OCI-LY3 (cell line): ENCODE measurements at regions not wholly inside any gene's neighbourhood (a gene's known extent, or its start where the extent isn't known, plus 50 kb on each side); places are given as distances from the start of the nearest gene placed in this dataset.

ENCODE experiments used
- H2AFZ ChIP-seq: fragments of 200-600, 300-600 bp; shearing (Covaris generic); 2 replicates; pipeline ENCODE4 v1.6.0; 2014; ENCODE audit warnings: antibody characterized with exemption, low read depth, low read length
- H3K27ac ChIP-seq: fragments of 200-600, 300-600 bp; sonication (generic); 2 replicates; pipeline ENCODE4 v1.5.1; 2014; ENCODE audit warnings: mild to moderate bottlenecking, low read length, moderate library complexity, mixed read lengths
- H3K27me3 ChIP-seq: fragments of 200-600, 300-600 bp; sonication (generic); 2 replicates; pipeline ENCODE4 v1.6.1; 2014; ENCODE audit warnings: low read depth, low read length, mixed read lengths
- H3K36me3 ChIP-seq: fragments of 200-600, 300-600 bp; sonication (generic); replicated peaks from 2 replicates; pipeline ENCODE3; 2014; ENCODE audit warnings: low read depth, low read length, mixed read lengths
- H3K4me1 ChIP-seq: fragments of 300-600, 200-600 bp; sonication (generic); 2 replicates; pipeline ENCODE4 v1.6.1; 2014; ENCODE audit warnings: low read length, mixed read lengths
- H3K4me2 ChIP-seq: fragments of 200-600, 300-600 bp; sonication (generic); 2 replicates; pipeline ENCODE4 v1.6.1; 2014; ENCODE audit warnings: low read length, mixed read lengths
- H3K4me3 ChIP-seq: fragments of 300-600, 200-600 bp; sonication (generic); 2 replicates; pipeline ENCODE4 v1.5.1; 2014; ENCODE audit warnings: antibody characterized with exemption, mild to moderate bottlenecking, low read length, moderate library complexity
- H3K79me2 ChIP-seq: fragments of 300-600, 200-600 bp; shearing (Covaris generic); 2 replicates; pipeline ENCODE4 v1.6.1; 2014; ENCODE audit warnings: mild to moderate bottlenecking, low read length, mixed read lengths
- H3K9ac ChIP-seq: fragments of 300-600, 200-600 bp; shearing (Covaris generic); 2 replicates; pipeline ENCODE4 v1.6.0; 2014; ENCODE audit warnings: mild to moderate bottlenecking, low read length, moderate library complexity
- H3K9me3 ChIP-seq: fragments of 200-600, 300-600 bp; shearing (Covaris generic); 2 replicates; pipeline ENCODE4 v1.6.1; 2014; ENCODE audit warnings: low read length, mixed read lengths; ENCODE audit not compliant: insufficient read depth
- H4K20me1 ChIP-seq: fragments of 200-600, 300-600 bp; sonication (generic); 2 replicates; pipeline ENCODE4 v1.6.1; 2016; ENCODE audit warnings: low read length, mixed read lengths; ENCODE audit not compliant: insufficient read depth
- CTCF ChIP-seq: fragments of 200-600, 300-600 bp; sonication (generic); IDR thresholded peaks from 2 replicates; pipeline ENCODE4 v1.5.1; 2014; ENCODE audit warnings: antibody characterized with exemption, low read length, low read depth
- EZH2phosphoT487 ChIP-seq: fragments of 200-600 bp; shearing (Covaris generic); IDR thresholded peaks from 2 replicates; pipeline ENCODE4 v1.6.1; 2018; ENCODE audit warnings: antibody characterized with exemption, mixed run types, low read depth

GRCh38 chr1:232110281-232111090 is 483.9 kb downstream of the DISC1 start:
- TF ChIP-seq CTCF (no peak), EZH2phosphoT487 (no peak)
- H3K79me2 ChIP-seq, result no peaks in the 10 kb centered on the region
- no peaks in the 10 kb centered on the region for H3K9me3 ChIP-seq
- no peaks in the 10 kb centered on the region for H4K20me1 ChIP-seq
- no peak overlapping the region for H3K9ac ChIP-seq
- H2AFZ ChIP-seq, result no peak overlapping the region
- H3K4me1 ChIP-seq, result no peaks in the 10 kb centered on the region
- H3K36me3 ChIP-seq, result no peaks in the 10 kb centered on the region
- H3K4me2 ChIP-seq, result no peak overlapping the region
- H3K4me3 ChIP-seq, result no peak overlapping the region
- H3K27ac ChIP-seq, result no peak overlapping the region
- H3K27me3 ChIP-seq, result no peaks in the 10 kb centered on the region

- Histone ChIP-seq H3K4me3 (no peak overlapping the region), H2AFZ (no peak overlapping the region), H3K9me3 (no peaks in the 10 kb centered on the region), H3K27ac (no peak overlapping the region), H3K79me2 (no peaks in the 10 kb centered on the region), H4K20me1 (no peaks in the 10 kb centered on the region), H3K4me1 (no peaks in the 10 kb centered on the region), H3K9ac (no peak overlapping the region), H3K4me2 (no peak overlapping the region), H3K36me3 (no peaks in the 10 kb centered on the region), H3K27me3 (no peaks in the 10 kb centered on the region)
- TF ChIP-seq CTCF (no peak), EZH2phosphoT487 (no peak)
These were observed 482.8 kb downstream of the DISC1 start for GRCh38 chr1:232109391-232109790.

GRCh38 chr1:232108598-232108997 is 482.0 kb downstream of the DISC1 start:
- Histone ChIP-seq H3K4me1 (no peaks in the 10 kb centered on the region), H3K36me3 (no peaks in the 10 kb centered on the region), H2AFZ (no peak overlapping the region), H3K9me3 (no peaks in the 10 kb centered on the region), H3K27me3 (no peaks in the 10 kb centered on the region), H3K4me3 (no peak overlapping the region), H3K27ac (no peak overlapping the region), H3K79me2 (no peaks in the 10 kb centered on the region), H3K4me2 (no peak overlapping the region), H3K9ac (no peak overlapping the region), H4K20me1 (no peaks in the 10 kb centered on the region)
- no peak for TF ChIP-seq CTCF
- no peak for TF ChIP-seq EZH2phosphoT487

GRCh38 chr1:232106415-232106814 is 479.8 kb downstream of the DISC1 start:
- H3K36me3 ChIP-seq, result no peaks in the 10 kb centered on the region
- H3K27me3 ChIP-seq, result no peaks in the 10 kb centered on the region
- no peaks in the 10 kb centered on the region for H4K20me1 ChIP-seq
- no peak overlapping the region for H2AFZ ChIP-seq
- H3K79me2 ChIP-seq, result no peaks in the 10 kb centered on the region
- no peak overlapping the region for H3K9ac ChIP-seq
- no peak for TF ChIP-seq CTCF
- TF ChIP-seq EZH2phosphoT487, result no peak
- H3K4me2 ChIP-seq, result no peak overlapping the region
- H3K27ac ChIP-seq, result no peak overlapping the region
- H3K9me3 ChIP-seq, result no peaks in the 10 kb centered on the region
- H3K4me1 ChIP-seq, result no peaks in the 10 kb centered on the region
- no peak overlapping the region for H3K4me3 ChIP-seq
